HUES48 (cell line): ENCODE measurements at regions not wholly inside any gene's neighbourhood (a gene's known extent, or its start where the extent isn't known, plus 50 kb on each side); places are given as distances from the start of the nearest gene placed in this dataset.

Experiments used
- H3K27ac ChIP-seq: one replicate; pipeline ENCODE4 v1.7.0; 2013; ENCODE audit warnings: low read depth, low read length, inconsistent platforms
- H3K27me3 ChIP-seq: 2 replicates; pipeline ENCODE4 v1.6.1; 2013; ENCODE audit warnings: mild to moderate bottlenecking, low read length; ENCODE audit not compliant: control insufficient read depth, insufficient read depth
- H3K36me3 ChIP-seq: 2 replicates; pipeline ENCODE4 v1.6.1; 2013; ENCODE audit warnings: low read length; ENCODE audit not compliant: control insufficient read depth, insufficient read depth
- H3K4me1 ChIP-seq: 2 replicates; pipeline ENCODE4 v1.6.1; 2013; ENCODE audit warnings: mild to moderate bottlenecking, low read length; ENCODE audit not compliant: control insufficient read depth, insufficient read depth
- H3K4me3 ChIP-seq: 2 replicates; pipeline ENCODE4 v1.5.1; 2013; ENCODE audit warnings: mild to moderate bottlenecking, low read depth, low read length
- H3K9ac ChIP-seq: 2 replicates; pipeline ENCODE4 v1.6.1; 2013; ENCODE audit warnings: mild to moderate bottlenecking, low read depth, low read length, moderate library complexity
- H3K9me3 ChIP-seq: 2 replicates; pipeline ENCODE4 v1.6.1; 2013; ENCODE audit warnings: low read length; ENCODE audit not compliant: control insufficient read depth, insufficient read depth

- no peaks in the 10 kb centered on the region for H3K36me3 ChIP-seq
- H3K9me3 ChIP-seq: 0 out of 2 replicates have a peak, but pooled peaks cover under 1% of the 10 kb centered on the region
- no peak overlapping the region for H3K9ac ChIP-seq
- peaks cover 6% of the 10 kb centered on the region for H3K4me1 ChIP-seq
- H3K4me3 ChIP-seq: no peak overlapping the region
- H3K27ac ChIP-seq: no peak overlapping the region
- peaks cover 3% of the 10 kb centered on the region; the same call in 1 of the 2 replicates for H3K27me3 ChIP-seq
Measured at GRCh38 chr9:86812616-86813015, 134.7 kb downstream of the GAS1 start.

GRCh38 chr9:86809759-86810367 lies 137.4 kb downstream of the GAS1 start:
- Histone ChIP-seq H3K9me3 (no peaks in the 10 kb centered on the region), H3K4me3 (no peak overlapping the region), H3K4me1 (peaks cover 14% of the 10 kb centered on the region), H3K9ac (no peak overlapping the region), H3K36me3 (no peaks in the 10 kb centered on the region), H3K27ac (no peak overlapping the region), H3K27me3 (peaks cover 3% of the 10 kb centered on the region; the same call in 1 of the 2 replicates)

- H3K4me1 ChIP-seq: peaks cover 14% of the 10 kb centered on the region
- peaks cover 3% of the 10 kb centered on the region; the same call in 1 of the 2 replicates for H3K27me3 ChIP-seq
- no peak overlapping the region for H3K4me3 ChIP-seq
- H3K27ac ChIP-seq: no peak overlapping the region
- H3K9me3 ChIP-seq: no peaks in the 10 kb centered on the region
- no peaks in the 10 kb centered on the region for H3K36me3 ChIP-seq
- H3K9ac ChIP-seq: no peak overlapping the region
Measured at GRCh38 chr9:86809151-86809550, 138.2 kb downstream of the GAS1 start.

- no peak overlapping the region for H3K9ac ChIP-seq
- H3K27me3 ChIP-seq: peaks cover 3% of the 10 kb centered on the region; the same call in 1 of the 2 replicates
- no peaks in the 10 kb centered on the region for H3K9me3 ChIP-seq
- H3K4me1 ChIP-seq: peaks cover 14% of the 10 kb centered on the region
- H3K36me3 ChIP-seq: no peaks in the 10 kb centered on the region
- H3K4me3 ChIP-seq: no peak overlapping the region
- H3K27ac ChIP-seq: no peak overlapping the region
Measured at GRCh38 chr9:86807367-86807976, 139.8 kb downstream of the GAS1 start.

GRCh38 chr9:86804011-86804410 lies 143.3 kb downstream of the GAS1 start:
- peaks cover 3% of the 10 kb centered on the region; the same call in 1 of the 2 replicates for H3K27me3 ChIP-seq
- H3K4me1 ChIP-seq: peaks cover 25% of the 10 kb centered on the region
- no peak overlapping the region for H3K27ac ChIP-seq
- no peak overlapping the region for H3K9ac ChIP-seq
- no peak overlapping the region for H3K4me3 ChIP-seq
- no peaks in the 10 kb centered on the region for H3K9me3 ChIP-seq
- H3K36me3 ChIP-seq: no peaks in the 10 kb centered on the region

GRCh38 chr9:86802900-86803673 lies 144.2 kb downstream of the GAS1 start:
- H3K4me3 ChIP-seq: no peak overlapping the region
- no peak overlapping the region for H3K27ac ChIP-seq
- H3K27me3 ChIP-seq: peaks cover 3% of the 10 kb centered on the region; the same call in 1 of the 2 replicates
- H3K9ac ChIP-seq: no peak overlapping the region
- no peaks in the 10 kb centered on the region for H3K9me3 ChIP-seq
- H3K4me1 ChIP-seq: peaks cover 23% of the 10 kb centered on the region
- no peaks in the 10 kb centered on the region for H3K36me3 ChIP-seq

- no peak overlapping the region for H3K9ac ChIP-seq
- peaks cover 13% of the 10 kb centered on the region for H3K4me1 ChIP-seq
- H3K27me3 ChIP-seq: no peaks in the 10 kb centered on the region; the same call in 1 of the 2 replicates
- H3K27ac ChIP-seq: no peak overlapping the region
- no peak overlapping the region for H3K4me3 ChIP-seq
- no peaks in the 10 kb centered on the region for H3K36me3 ChIP-seq
- no peaks in the 10 kb centered on the region for H3K9me3 ChIP-seq
Measured at GRCh38 chr9:86801246-86801645, 146.1 kb downstream of the GAS1 start.

- no peaks in the 10 kb centered on the region for H3K36me3 ChIP-seq
- H3K9me3 ChIP-seq: no peaks in the 10 kb centered on the region
- H3K27me3 ChIP-seq: no peaks in the 10 kb centered on the region; the same call in 1 of the 2 replicates
- H3K27ac ChIP-seq: no peak overlapping the region
- peaks cover 18% of the 10 kb centered on the region for H3K4me1 ChIP-seq
- H3K9ac ChIP-seq: no peak overlapping the region
- H3K4me3 ChIP-seq: no peak overlapping the region
Measured at GRCh38 chr9:86800681-86801080, 146.6 kb downstream of the GAS1 start.

GRCh38 chr9:86798966-86799365 lies 148.3 kb downstream of the GAS1 start:
- Histone ChIP-seq H3K27me3 (no peaks in the 10 kb centered on the region), H3K9ac (no peak overlapping the region), H3K4me3 (no peak overlapping the region), H3K9me3 (no peaks in the 10 kb centered on the region), H3K4me1 (peaks cover 33% of the 10 kb centered on the region), H3K36me3 (no peaks in the 10 kb centered on the region), H3K27ac (no peak overlapping the region)

- Histone ChIP-seq H3K27me3 (no peaks in the 10 kb centered on the region), H3K9ac (no peak overlapping the region), H3K27ac (no peak overlapping the region), H3K4me1 (peaks cover 32% of the 10 kb centered on the region), H3K36me3 (no peaks in the 10 kb centered on the region), H3K9me3 (no peaks in the 10 kb centered on the region), H3K4me3 (no peak overlapping the region)
Measured at GRCh38 chr9:86796666-86797065, 150.6 kb downstream of the GAS1 start.
